ENCODE measurements at regions not wholly inside any gene's neighbourhood (a gene's known extent, or its start where the extent isn't known, plus 50 kb on each side); places are given as distances from the start of the nearest gene placed in this dataset.

DNA sequence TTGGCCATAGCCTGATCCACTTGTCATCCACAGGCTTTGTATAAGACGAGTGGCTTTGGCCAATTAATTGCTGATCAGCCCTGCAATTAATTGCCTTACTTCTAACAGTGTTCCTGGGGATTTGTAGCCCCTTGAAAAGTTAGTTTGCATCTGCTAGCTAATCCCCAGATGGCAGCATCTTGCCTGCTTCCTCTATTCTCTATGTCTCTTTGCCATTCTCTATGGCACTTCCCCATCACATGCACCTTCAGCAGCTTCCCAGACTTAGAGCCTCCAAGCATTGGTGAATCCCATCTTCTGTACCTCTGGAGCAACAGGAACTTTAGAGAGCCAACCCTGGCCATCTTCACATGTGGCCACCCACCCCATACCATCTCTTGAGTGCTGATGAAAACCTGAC lies 197.0 kb upstream of the DMAC1 start:
- Mint-ChIP-seq H3K27ac (no peak overlapping the region), H3K36me3 (no peaks in the 10 kb centered on the region), H3K27me3 (ENCODE audit: low read depth in 3 of 3) (peaks cover 0 to 1% (median 1%) of the 10 kb centered on the region in 3 donors), H3K9me3 (peaks cover 0 to 3% (median 0%) of the 10 kb centered on the region in 7 donors), H3K4me1 (no peaks in the 10 kb centered on the region), H3K4me3 (no peak overlapping the region)
- Histone ChIP-seq H3K27me3 (ENCODE audit: control insufficient read depth in 2 of 2, insufficient read depth in 2 of 2, low read length in 2 of 2) (no peaks in the 10 kb centered on the region), H3K79me2 (ENCODE audit: insufficient read depth, low read length) (no peaks in the 10 kb centered on the region), H3K27ac (ENCODE audit: low read depth in 1 of 2, low read length in 2 of 2) (no peak overlapping the region), H3K4me2 (replicated peaks; ENCODE audit: extremely low read depth, low read length, poor library complexity, severe bottlenecking) (no peak overlapping the region), H2AFZ (ENCODE audit: insufficient read depth, low read depth, low read length, poor library complexity, severe bottlenecking) (no peak overlapping the region), H3K36me3 (replicated peaks in 1 of 2; ENCODE audit: control insufficient read depth in 1 of 2, insufficient read depth in 2 of 2, low read length in 2 of 2) (no peaks in the 10 kb centered on the region), H3K9ac (ENCODE audit: insufficient read depth, low read length, poor library complexity, severe bottlenecking) (no peak overlapping the region), H3K4me3 (replicated peaks in 1 of 3; ENCODE audit: low read depth in 2 of 3, low read length in 3 of 3) (no peak overlapping the region), H3K4me1 (ENCODE audit: control insufficient read depth in 1 of 2, insufficient read depth in 2 of 2, low read length in 2 of 2) (no peaks in the 10 kb centered on the region), H4K20me1 (ENCODE audit: insufficient read depth, low read length) (no peaks in the 10 kb centered on the region), H3K9me3 (replicated peaks in 1 of 2; ENCODE audit: control insufficient read depth in 1 of 2, insufficient read depth in 1 of 2, low read length in 2 of 2) (no peaks in the 10 kb centered on the region)
- intact Hi-C loops (cut with micrococcal nuclease): no loop called here
- DNase-seq: peak in 1 of 3 donors; percentile 10
- TF ChIP-seq, protein P1, sequence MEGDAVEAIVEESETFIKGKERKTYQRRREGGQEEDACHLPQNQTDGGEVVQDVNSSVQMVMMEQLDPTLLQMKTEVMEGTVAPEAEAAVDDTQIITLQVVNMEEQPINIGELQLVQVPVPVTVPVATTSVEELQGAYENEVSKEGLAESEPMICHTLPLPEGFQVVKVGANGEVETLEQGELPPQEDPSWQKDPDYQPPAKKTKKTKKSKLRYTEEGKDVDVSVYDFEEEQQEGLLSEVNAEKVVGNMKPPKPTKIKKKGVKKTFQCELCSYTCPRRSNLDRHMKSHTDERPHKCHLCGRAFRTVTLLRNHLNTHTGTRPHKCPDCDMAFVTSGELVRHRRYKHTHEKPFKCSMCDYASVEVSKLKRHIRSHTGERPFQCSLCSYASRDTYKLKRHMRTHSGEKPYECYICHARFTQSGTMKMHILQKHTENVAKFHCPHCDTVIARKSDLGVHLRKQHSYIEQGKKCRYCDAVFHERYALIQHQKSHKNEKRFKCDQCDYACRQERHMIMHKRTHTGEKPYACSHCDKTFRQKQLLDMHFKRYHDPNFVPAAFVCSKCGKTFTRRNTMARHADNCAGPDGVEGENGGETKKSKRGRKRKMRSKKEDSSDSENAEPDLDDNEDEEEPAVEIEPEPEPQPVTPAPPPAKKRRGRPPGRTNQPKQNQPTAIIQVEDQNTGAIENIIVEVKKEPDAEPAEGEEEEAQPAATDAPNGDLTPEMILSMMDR (IDR thresholded peaks at IDR 0.05): no peak
- WGBS (ENCODE audit: insufficient coverage): 83% methylated on average over 1 of the region's 1 CpG

DNA sequence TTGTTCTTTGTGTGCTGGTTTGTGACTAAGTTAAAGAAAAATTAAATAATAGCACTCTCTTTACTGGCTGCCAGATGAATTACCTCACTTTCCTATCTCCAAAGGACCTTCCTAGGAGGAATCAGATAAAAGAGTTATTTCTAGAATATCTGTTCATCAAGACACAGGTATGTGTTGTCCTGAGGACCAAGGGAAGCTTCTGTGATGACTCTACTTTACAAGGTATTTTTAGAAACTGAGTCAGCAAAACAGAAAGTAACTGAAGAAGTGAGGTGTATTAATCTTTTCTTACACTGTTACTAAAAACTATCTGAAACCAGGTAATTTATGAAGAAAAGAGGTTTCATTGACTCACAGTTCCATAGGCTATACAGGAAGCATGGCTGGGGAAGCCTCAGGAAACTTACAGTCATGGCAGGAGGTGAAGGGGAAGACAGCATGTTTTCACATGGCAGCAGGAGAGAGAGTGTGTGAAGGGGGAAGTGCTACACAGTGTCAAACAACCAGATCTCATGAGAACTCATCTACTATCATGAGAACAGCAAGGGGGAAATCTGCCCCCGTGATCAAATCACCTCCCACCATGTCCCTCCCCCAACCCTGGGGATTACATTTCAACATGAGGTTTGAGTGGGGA lies 189.2 kb upstream of the DMAC1 start:
- peaks cover 0 to 2% of the 10 kb centered on the region in 2 donors for H3K36me3 Mint-ChIP-seq
- H3K4me2 ChIP-seq (replicated peaks; ENCODE audit: extremely low read depth, low read length, poor library complexity, severe bottlenecking): no peak overlapping the region
- peaks cover 6% of the 10 kb centered on the region for H3K4me1 Mint-ChIP-seq
- intact Hi-C loops (cut with micrococcal nuclease): no loop called here
- no peaks in the 10 kb centered on the region for H4K20me1 ChIP-seq (ENCODE audit: insufficient read depth, low read length)
- peaks cover 0 to 4% (median 0%) of the 10 kb centered on the region in 7 donors for H3K9me3 Mint-ChIP-seq
- no peaks in the 10 kb centered on the region for H3K79me2 ChIP-seq (ENCODE audit: insufficient read depth, low read length)
- no peak overlapping the region for H3K4me3 Mint-ChIP-seq
- no peaks in the 10 kb centered on the region for H3K9me3 ChIP-seq (replicated peaks in 1 of 2; ENCODE audit: control insufficient read depth in 1 of 2, insufficient read depth in 1 of 2, low read length in 2 of 2)
- no peaks in the 10 kb centered on the region for H3K4me1 ChIP-seq (ENCODE audit: control insufficient read depth in 1 of 2, insufficient read depth in 2 of 2, low read length in 2 of 2)
- DNase-seq: no peak
- no peaks in the 10 kb centered on the region for H3K27me3 Mint-ChIP-seq (ENCODE audit: low read depth in 3 of 3)
- H3K27ac ChIP-seq (ENCODE audit: low read depth in 1 of 2, low read length in 2 of 2): no peak overlapping the region
- H3K4me3 ChIP-seq (replicated peaks in 1 of 3; ENCODE audit: low read depth in 2 of 3, low read length in 3 of 3): no peak overlapping the region
- no peaks in the 10 kb centered on the region for H3K36me3 ChIP-seq (replicated peaks in 1 of 2; ENCODE audit: control insufficient read depth in 1 of 2, insufficient read depth in 2 of 2, low read length in 2 of 2)
- TF ChIP-seq, protein P1 (IDR thresholded peaks at IDR 0.05): no peak
- no peak overlapping the region for H2AFZ ChIP-seq (ENCODE audit: insufficient read depth, low read depth, low read length, poor library complexity, severe bottlenecking)
- peak overlapping the region in 1 of 7 donors; percentile 8 for H3K27ac Mint-ChIP-seq
- no peak overlapping the region for H3K9ac ChIP-seq (ENCODE audit: insufficient read depth, low read length, poor library complexity, severe bottlenecking)
- WGBS (ENCODE audit: insufficient coverage): no CpG with 5 or more reads among the region's 1 CpG
- H3K27me3 ChIP-seq (ENCODE audit: control insufficient read depth in 2 of 2, insufficient read depth in 2 of 2, low read length in 2 of 2): no peaks in the 10 kb centered on the region
